Endothelial cell of umbilical vein (primary cell): ENCODE measurements at regions not wholly inside any gene's neighbourhood (a gene's known extent, or its start where the extent isn't known, plus 50 kb on each side); places are given as distances from the start of the nearest gene placed in this dataset.

ENCODE experiments used
- BruUV-seq: library from RNA; stranded (reverse); fragments of 400-500 nt; replicated peaks from 2 replicates; lab custom pipeline; 2021; lab: Mats Ljungman, UMichigan
- CTCF ChIA-PET: fragments of 300-600, 350-600 bp; sonication (Branson Sonifier 250); formaldehyde crosslinking; loops from one replicate; lab custom pipeline; 2021; ENCODE audit warnings: antibody characterized with exemption, inconsistent platforms; lab: Charles Lee
- POLR2A ChIA-PET: fragments of 300-600, 350-600 bp; sonication (Branson Sonifier 250); formaldehyde crosslinking; loops from one replicate; lab custom pipeline; 2021; ENCODE audit warnings: antibody characterized with exemption, inconsistent platforms; lab: Charles Lee
- DNase-seq: peaks from one replicate; pipeline ENCODE4 v3.0.0-alpha.2; 2011; ENCODE audit warnings: low read depth, low spot score
- FAIRE-seq: peaks from 2 replicates; lab custom pipeline; 2011; peaks lifted over from hg19 to GRCh38; lab: Jason Lieb, UNC
- H2AFZ ChIP-seq: 2 replicates; pipeline ENCODE4 v1.6.0; 2012; ENCODE audit warnings: low read depth, low read length, control low read depth, inconsistent platforms
- H3K27ac ChIP-seq: 2 replicates; pipeline ENCODE4 v1.5.1; 2011; ENCODE audit warnings: low read depth, mild to moderate bottlenecking, control low read depth, low read length, moderate library complexity; ENCODE audit not compliant: insufficient read depth
- H3K27me3 ChIP-seq, 2 experiments: 2 replicates each; pipeline versions ENCODE4 v1.6.0 to v1.6.1; 2011; ENCODE audit warnings: low read length in 2 of 2, mixed read lengths in 1 of 2; ENCODE audit not compliant: control insufficient read depth in 2 of 2, insufficient read depth in 2 of 2
- H3K36me3 ChIP-seq, 2 experiments: 2 replicates in 1 of 2; 3 replicates in 1 of 2; pipeline ENCODE4 v1.5.1; 2011; ENCODE audit warnings: low read length in 2 of 2, mild to moderate bottlenecking in 1 of 2, moderate library complexity in 1 of 2; ENCODE audit not compliant: control insufficient read depth in 2 of 2, insufficient read depth in 2 of 2; ENCODE audit errors: extremely low read depth in 1 of 2
- H3K4me1 ChIP-seq: 3 replicates; pipeline ENCODE4 v1.5.1; 2011; ENCODE audit warnings: mild to moderate bottlenecking, low read length; ENCODE audit not compliant: control insufficient read depth, insufficient read depth; ENCODE audit errors: extremely low read depth
- H3K4me2 ChIP-seq: 2 replicates; pipeline ENCODE4 v1.6.1; 2011; ENCODE audit warnings: low read length, control low read depth, mixed read lengths; ENCODE audit not compliant: insufficient read depth
- H3K4me3 ChIP-seq, 3 experiments: fragments of 200-600 bp in 1 of 3; sonication (generic), shearing (Covaris generic) in 1 of 3; replicated peaks in 1 of 3; 2 replicates each; pipeline ENCODE4 v1.5.1; 2011 to 2016; ENCODE audit warnings: control low read depth in 3 of 3, low read length in 3 of 3, mild to moderate bottlenecking in 2 of 3, inconsistent platforms in 1 of 3, low read depth in 1 of 3, moderate library complexity in 1 of 3; ENCODE audit not compliant: insufficient read depth in 1 of 3
- H3K79me2 ChIP-seq: 2 replicates; pipeline ENCODE4 v1.6.0; 2012; ENCODE audit warnings: low read length, inconsistent platforms; ENCODE audit not compliant: control insufficient read depth, insufficient read depth
- H3K9ac ChIP-seq: replicated peaks from 2 replicates; pipeline ENCODE3; 2011; ENCODE audit warnings: low read length, control low read depth; ENCODE audit not compliant: insufficient read depth; ENCODE audit errors: extremely low read depth
- H3K9me1 ChIP-seq: replicated peaks from 3 replicates; pipeline ENCODE4 v1.6.0; 2011; ENCODE audit warnings: mild to moderate bottlenecking, low read length; ENCODE audit not compliant: control insufficient read depth, insufficient read depth; ENCODE audit errors: extremely low read depth
- H3K9me3 ChIP-seq: replicated peaks from 2 replicates; pipeline ENCODE4 v1.5.1; 2012; ENCODE audit warnings: low read length, inconsistent platforms; ENCODE audit not compliant: control insufficient read depth, insufficient read depth
- H4K20me1 ChIP-seq: replicated peaks from 2 replicates; pipeline ENCODE3; 2011; ENCODE audit warnings: mild to moderate bottlenecking, low read length; ENCODE audit not compliant: control insufficient read depth, insufficient read depth; ENCODE audit errors: extremely low read depth
- CTCF ChIP-seq, 2 donors: IDR thresholded peaks; 1 replicate in 1 of 2; 2 replicates in 1 of 2; pipeline ENCODE4 v1.5.1; 2011; ENCODE audit warnings: low read length in 2 of 2, mild to moderate bottlenecking in 2 of 2, moderate library complexity in 2 of 2, control low read depth in 1 of 2, inconsistent platforms in 1 of 2, low read depth in 1 of 2; ENCODE audit not compliant: insufficient read depth in 1 of 2; ENCODE audit errors: extremely low read depth in 1 of 2
- EZH2 ChIP-seq: IDR thresholded peaks from 2 replicates; pipeline ENCODE4 v1.6.1; 2012; ENCODE audit warnings: borderline replicate concordance, low read depth, mild to moderate bottlenecking, moderate library complexity, low read length, inconsistent platforms; ENCODE audit not compliant: severe bottlenecking
- FOS ChIP-seq: IDR thresholded peaks from 2 replicates; pipeline ENCODE4 v1.6.1; 2011; ENCODE audit warnings: mild to moderate bottlenecking, low read length, moderate library complexity, borderline replicate concordance; ENCODE audit not compliant: insufficient read depth
- GATA2 ChIP-seq: IDR thresholded peaks from 2 replicates; pipeline ENCODE4 v1.7.0; 2011; ENCODE audit warnings: low read depth, mild to moderate bottlenecking, moderate library complexity, mixed read lengths, low read length; ENCODE audit not compliant: insufficient read length, insufficient read depth
- JUN ChIP-seq: IDR thresholded peaks from 2 replicates; pipeline ENCODE4 v1.6.1; 2011; ENCODE audit warnings: borderline replicate concordance, low read depth; ENCODE audit not compliant: insufficient read length, insufficient read depth
- MAX ChIP-seq: IDR thresholded peaks from 2 replicates; pipeline ENCODE4 v1.6.1; 2011; ENCODE audit not compliant: insufficient read depth, insufficient read length
- MYC ChIP-seq: IDR thresholded peaks from one replicate; pipeline ENCODE4 v1.6.1; 2011; ENCODE audit warnings: mild to moderate bottlenecking, low read depth, low read length
- POLR2A ChIP-seq: IDR thresholded peaks from 2 replicates; pipeline ENCODE4 v1.6.1; 2012; ENCODE audit warnings: low read depth, mild to moderate bottlenecking, control low read depth, low read length
- POLR2AphosphoS5 ChIP-seq: IDR thresholded peaks from 2 replicates; pipeline ENCODE4 v1.6.1; 2012; ENCODE audit warnings: low read depth, mild to moderate bottlenecking, control low read depth, low read length, moderate library complexity; ENCODE audit not compliant: insufficient read depth
- dilution Hi-C: fragments of 300-500 bp; cut with MboI; formaldehyde crosslinking; loops from one replicate; pipeline ENCODE4 v1.15.0; 2019; ENCODE audit warnings: low sequenced_read_pairs; ENCODE audit not compliant: extremely low pct_ligation_motif_present
- intact Hi-C: fragments of 100-400 bp; cut with micrococcal nuclease; formaldehyde crosslinking; loops from one replicate; pipeline ENCODE4 v1.10.0; 2022

- no TSS peak for BruUV-seq
- Histone ChIP-seq H3K4me3 (no peak overlapping the region), H4K20me1 (no peaks in the 10 kb centered on the region), H3K4me1 (no peaks in the 10 kb centered on the region), H3K9ac (no peak overlapping the region), H3K27ac (no peak overlapping the region), H3K36me3 (no peaks in the 10 kb centered on the region), H3K9me3 (no peaks in the 10 kb centered on the region), H3K4me2 (no peak overlapping the region), H3K9me1 (no peaks in the 10 kb centered on the region), H2AFZ (no peak overlapping the region), H3K27me3 (peaks cover 2 to 8% of the 10 kb centered on the region in 2 experiments), H3K79me2 (no peaks in the 10 kb centered on the region)
- FAIRE-seq (no peak), DNase-seq (no peak)
- intact Hi-C loops: no loop called here
- CTCF ChIA-PET: interaction anchor here (0.9 to 3.0 kb wide), 4 partner anchors 8 to 245 kb away, joined by 4 to 14 read pairs (median 10); no protein-coding TSS in a partner anchor
- TF ChIP-seq EZH2: no peak
- no peak for TF ChIP-seq MYC
- TF ChIP-seq POLR2AphosphoS5: no peak
- TF ChIP-seq CTCF (IDR thresholded peaks at IDR 0.05; ENCODE audit: extremely low read depth in 1 of 2, insufficient read depth in 1 of 2, low read depth in 1 of 2, low read length in 2 of 2): no peak
- TF ChIP-seq POLR2A: no peak
- no peak for TF ChIP-seq MAX
- TF ChIP-seq JUN: no peak
- TF ChIP-seq GATA2: no peak
- TF ChIP-seq FOS: no peak
- dilution Hi-C loops: no loop called here
- POLR2A ChIA-PET: no interaction called here
Measured at GRCh38 chr11:116461789-116462188, 311.0 kb downstream of the BUD13 start.
